Glomerular visceral epithelial cell (primary cell): ENCODE measurements at regions not wholly inside any gene's neighbourhood (a gene's known extent, or its start where the extent isn't known, plus 50 kb on each side); places are given as distances from the start of the nearest gene placed in this dataset.

ENCODE experiments used
- DNase-seq: peaks from one replicate; pipeline ENCODE4 v3.0.0-alpha.2; 2016; ENCODE audit errors: extremely low spot score

DNA sequence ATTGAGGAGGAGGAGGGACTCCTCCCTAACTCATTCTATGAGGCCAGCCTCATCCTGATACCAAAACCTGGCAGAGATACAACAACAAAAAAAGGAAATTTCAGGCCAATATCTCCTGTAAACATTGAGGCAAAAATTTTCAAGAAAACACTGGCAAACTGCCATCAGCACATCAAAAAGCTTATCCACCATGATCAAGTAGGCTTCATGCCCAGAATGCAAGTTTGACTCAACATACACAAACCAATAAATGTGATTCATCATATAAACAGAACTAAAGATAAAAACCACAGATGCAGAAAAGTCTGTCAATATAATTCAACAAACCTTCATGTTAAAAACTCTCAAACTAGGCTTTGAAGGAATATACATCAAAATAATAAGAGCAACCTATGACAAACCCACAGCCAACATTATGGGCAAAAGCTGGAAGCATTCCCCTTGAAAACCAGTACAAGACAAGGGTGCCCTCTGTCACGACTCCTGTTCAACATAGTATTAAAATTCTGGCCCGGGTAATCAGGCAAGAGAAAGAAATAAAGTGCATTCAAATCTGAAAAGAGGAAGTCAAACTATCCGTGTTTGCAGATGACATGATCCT is 1014.3 kb downstream of the CBLN2 start:
- DNase-seq = no peak

DNA sequence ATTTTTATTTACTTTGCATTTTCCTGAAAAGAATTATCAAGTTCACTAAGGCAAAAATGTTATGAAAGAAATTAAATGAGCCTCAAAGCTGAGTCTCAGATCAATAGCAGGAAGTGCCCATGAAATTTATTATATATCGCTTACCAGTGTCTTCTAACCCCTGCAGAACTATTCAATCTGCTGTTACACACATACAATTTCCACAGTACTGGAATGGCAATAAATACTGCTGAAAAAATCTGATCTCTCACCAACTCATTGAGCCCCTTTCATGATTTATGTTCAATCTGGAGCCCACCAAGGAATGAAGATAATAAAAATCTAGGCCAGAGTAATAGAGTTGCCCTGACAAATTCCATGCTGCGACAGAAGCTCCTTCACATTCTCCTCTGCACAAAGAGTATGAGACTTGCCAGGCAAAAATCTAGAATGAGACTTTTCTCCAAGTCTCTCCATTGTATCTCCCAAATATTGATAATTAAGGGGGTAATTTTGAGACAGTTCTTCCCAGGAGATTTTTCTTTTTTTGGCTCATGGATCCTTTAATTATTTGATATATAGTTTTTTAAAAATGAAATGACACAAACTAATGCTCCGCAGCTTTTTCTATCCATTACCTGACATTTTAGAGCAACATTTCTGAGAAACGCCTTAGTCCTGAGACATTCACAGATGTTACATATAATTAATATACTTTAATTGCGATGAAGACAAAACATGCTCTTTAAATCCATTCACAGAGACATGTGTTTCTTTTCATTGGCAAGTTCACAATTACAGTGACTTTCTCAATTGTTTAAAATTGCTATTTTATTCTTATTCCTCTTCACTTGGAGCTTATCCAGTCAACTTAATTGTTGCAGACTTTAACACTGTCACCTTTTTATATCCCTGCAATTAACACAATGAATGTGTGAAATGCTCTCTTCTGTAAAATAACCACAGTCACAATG is 1020.4 kb downstream of the CBLN2 start:
- no peak for DNase-seq

DNA sequence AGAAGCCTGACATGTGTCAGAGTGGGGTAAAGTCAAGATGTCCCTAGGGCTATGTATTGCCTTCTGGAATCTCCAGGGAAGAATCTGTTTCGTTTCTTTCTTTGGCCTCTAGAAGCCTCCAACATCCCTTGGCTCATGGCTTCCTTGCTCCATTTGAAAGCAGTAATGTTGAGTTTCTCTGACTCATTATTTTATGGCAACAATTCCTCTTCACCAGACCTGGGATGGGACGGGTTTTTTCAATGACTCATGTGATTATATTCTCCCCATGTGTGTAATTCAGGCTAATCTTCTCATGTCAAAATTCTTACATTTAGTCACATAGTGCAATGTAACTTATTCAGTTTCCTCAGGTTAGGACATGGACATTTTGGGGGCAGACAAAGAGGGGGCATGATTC is 1038.6 kb downstream of the CBLN2 start:
- no peak for DNase-seq

DNA sequence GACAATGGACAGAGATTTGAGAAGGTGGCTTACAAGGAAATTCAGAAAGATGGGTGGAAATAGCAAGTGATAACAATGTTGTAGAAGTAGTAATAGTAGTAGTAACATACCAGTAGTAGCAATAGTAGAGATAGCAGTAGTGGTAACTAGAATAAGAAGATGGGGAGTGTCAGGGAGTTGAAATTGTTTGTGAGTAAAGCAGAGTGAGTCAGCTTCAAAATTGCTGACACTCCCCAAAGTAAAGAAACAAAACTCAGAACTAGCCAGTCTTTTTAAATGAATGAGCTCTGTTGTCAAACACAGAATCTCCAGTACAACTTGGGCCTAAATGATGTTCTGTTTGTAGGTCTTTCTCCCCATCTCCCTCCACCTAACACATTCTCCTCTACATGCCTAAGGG is 1040.9 kb downstream of the CBLN2 start:
- DNase-seq = no peak

DNA sequence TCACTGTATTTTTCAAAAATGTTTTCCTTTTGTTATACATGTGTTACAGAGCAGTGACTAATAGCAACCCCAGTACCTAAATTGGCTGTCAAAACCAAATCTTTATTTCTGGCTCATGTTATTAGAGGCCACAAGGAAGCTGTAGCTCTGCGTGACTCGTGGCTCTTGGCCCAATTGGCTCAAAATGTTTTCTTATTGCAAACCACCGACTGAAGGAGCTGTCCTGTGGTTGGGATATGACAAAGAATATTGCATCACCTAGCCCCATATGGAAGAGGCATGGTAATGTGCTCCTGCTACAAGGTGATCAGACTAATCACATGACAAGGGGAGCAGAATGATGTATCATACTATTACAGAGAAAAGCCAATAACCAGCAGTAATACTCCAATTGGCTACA is 1058.5 kb downstream of the CBLN2 start:
- DNase-seq = peak; percentile 53

DNA sequence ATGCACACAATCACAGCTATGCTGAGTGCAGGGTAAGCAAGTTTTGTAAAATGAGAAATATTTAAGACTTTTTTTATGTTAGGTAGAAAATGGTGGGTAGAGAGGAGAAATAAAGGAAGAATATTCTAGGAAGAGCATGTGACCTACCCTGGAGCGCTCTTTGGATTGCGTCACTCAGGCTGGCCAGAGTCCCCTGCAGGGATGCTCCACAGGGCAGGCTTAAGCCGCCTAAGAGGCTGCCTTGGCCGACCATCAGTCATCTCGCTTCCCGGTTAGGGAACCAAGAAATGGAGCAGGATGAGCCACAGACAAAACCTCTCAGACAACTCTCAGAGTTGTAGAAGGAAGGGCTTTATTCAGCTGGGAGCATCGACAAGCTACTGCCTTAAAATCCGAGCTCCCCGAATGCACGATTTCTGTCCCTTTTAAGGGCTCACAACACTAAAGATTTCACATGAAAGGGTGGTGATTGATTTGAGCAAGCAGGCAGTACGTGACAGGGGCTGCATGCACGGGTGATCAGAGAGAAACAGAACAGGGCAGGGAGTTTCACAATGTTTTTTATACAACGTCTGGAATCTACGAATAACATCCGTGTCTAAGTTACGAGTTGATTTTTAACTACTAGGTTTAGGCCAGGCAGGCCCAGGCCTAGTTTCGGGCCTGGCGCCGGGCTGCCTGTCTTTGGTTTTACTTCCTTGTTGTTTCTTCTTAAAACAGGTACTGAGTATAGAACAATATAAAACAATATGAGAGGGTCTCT is 1072.0 kb downstream of the CBLN2 start:
- DNase-seq = peak; percentile 60

DNA sequence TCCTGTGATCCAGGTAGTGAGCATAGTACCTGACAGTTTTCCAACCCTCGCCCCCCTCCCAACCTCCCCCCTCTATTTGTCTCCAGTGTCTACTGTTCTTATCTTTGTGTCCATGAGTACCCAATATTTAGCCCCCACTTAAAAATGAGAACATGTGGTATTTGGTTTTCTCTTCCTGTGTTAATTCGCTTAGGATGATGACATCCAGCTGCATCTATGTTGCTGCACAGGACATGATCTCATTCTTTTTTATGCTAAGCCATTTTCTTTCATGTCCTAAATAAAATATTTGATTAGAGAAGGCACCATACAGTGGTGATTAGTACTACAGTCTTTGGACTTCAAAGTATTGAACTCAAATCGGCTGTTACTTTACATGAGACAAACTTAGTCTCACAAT is 1087.9 kb downstream of the CBLN2 start:
- no peak for DNase-seq

DNA sequence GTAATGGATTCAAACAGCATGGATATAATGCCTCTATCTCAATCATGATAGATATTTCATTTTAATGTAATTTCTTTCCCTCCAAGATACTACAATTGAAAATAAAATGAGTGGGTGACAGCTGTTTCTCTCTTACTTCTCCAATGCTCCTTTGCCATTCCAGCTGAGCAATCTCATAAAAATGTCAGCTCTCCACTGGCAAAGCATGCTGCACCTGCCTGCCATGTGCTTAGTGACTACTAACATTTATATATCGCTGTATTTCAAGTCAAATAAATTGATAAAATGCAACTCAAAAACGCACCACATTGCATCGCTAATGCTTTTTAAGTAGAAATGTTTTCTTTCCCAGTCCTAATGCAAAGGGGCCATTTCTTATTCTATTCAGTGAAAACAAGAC is 1093.9 kb downstream of the CBLN2 start:
- DNase-seq = no peak

DNA sequence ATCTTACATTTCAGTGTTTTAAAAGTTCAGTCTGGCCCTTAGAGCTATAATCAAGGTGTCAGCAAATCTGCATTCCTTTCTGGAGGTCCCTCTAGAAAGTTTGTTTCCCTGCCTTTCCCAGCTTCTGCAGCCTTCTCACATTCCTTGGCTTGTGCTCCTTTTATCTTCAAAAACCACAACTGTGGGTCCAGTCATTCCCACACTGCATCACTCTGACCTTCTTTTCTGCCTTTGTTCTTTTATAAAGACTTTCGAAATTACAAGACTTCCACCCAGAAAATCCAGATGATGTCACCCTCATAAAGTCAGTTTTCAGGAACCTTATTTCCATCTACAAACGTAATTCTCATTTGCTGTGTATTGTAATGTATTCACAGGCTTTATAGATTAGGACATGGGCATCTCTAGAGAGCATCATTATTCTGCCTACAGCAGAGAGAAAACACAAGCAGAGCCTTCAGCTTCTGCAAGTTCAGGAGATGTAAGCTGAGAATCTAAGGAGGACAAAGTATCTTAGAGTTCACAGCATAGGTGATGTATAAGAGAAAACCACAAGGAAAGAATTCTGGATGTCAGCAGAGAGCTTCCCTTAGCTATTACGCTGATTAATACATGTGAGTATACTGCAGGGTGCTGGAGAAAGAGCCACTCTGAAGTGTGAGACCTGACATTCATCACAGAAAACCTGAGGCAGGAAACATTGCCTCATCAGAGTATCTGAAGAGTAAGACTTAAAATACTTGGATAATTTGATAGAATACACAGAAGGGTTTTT is 1100.2 kb downstream of the CBLN2 start:
- peak; percentile 2 for DNase-seq

DNA sequence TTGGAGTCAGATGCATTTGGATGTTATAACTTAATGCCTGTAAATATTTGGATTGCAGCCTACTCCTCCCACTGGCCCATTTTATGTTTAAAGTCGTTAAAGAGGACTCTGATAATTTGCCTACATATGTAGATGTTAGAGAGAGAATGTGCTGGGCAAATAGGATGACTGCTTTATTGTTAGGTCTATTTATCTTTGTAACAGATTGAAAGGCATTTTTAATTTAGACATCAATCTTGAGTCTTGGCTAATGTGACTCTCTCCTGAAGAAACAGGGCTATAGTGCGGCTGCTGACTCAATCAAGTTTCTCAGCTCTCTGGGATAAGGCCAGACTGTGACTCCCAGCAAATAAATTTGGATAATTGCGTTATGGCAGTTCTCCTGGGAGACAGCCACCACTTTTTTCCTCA is 1101.4 kb downstream of the CBLN2 start:
- DNase-seq = no peak

DNA sequence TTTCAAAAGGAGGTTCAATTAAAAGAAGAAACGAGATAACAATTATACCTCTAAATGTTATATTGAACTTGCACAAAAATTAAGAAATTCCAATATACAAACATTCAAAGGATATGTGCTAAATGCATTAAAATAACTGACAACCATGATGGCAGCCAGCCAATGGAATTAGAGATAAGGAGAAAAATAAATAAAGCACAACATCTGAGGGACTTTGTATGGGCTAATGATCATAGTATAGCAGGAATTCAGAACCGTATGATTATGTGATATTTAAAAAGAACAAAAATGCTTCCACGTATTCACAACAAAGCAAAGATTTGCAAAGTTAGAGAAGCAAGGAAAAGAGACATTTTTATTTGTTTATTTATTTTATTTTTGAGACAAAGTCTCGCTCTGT is 1103.0 kb downstream of the CBLN2 start:
- no peak for DNase-seq

DNA sequence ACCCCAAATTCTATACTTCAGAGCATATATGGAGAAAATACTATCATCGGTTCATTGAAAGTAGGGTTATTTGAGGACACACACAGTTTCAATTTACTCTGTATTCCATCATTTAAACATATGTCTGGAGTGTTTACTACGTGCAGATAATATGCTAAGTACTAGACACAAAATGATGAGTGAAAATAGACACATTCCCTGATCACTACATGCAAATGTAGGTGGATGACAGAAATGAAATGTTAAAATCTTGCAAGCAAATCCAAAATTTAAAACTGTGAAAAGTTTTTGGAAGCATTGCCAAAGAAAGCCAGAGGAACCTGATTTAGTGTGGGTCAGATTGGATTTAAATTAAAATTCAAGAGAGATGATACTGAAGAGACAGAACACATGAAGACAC is 1106.6 kb downstream of the CBLN2 start:
- no peak for DNase-seq

DNA sequence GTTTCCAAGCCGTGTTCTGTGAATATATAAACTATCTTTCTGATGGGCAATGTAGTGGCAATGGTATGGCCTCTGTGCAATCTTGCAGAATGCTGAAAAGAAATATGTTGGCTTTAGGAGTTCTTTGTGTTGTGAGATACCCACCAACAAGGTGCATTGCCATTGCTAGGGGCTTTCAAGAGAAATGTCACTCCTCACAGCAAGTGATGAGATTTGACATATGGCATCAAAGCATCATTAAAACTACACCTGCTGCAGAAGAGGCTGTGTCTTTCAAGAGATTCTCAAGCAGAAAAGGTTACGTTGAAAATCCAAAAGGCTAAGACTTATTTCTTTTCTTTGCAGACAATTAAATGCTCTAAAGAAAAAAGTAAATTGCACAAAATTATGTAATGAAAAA is 1110.8 kb downstream of the CBLN2 start:
- DNase-seq = no peak

DNA sequence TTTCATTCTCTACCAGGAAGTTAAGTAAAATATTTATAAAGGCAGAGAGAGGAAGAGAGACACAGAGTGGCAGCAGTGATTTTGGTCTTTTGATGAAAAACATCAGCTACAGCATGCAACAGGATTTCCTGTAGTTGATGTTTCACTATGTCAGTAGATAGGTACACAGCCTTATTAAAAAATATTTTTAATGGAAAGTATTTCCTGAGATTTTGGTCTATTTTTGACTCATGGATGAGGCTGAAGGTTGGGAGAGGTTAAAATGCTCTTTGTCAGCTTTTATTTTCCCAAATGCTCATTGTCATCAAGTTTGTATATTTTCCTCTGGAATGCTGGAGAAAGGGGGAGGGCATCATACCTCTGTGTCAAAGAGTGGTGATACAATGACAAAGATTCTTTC is 1112.5 kb downstream of the CBLN2 start:
- no peak for DNase-seq

DNA sequence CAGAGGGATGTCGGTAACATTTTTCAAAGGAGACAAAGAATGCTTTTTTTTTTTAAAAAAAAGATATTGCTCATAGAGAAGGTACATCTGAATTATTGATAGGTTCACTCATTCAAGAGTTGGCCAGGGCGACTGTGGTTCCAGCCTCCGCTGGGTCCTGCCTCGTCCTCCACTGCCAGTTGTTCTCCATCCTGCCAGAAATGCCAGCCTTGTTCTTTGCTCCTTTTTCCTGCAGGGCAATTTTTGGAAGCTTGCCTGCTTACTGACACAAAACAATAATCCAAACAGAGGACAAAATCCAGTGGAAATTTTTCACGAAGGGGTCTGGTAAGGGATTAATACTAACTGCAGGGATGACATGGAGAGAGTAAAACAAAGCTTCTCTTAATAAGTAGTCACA is 1113.0 kb downstream of the CBLN2 start:
- DNase-seq = no peak

DNA sequence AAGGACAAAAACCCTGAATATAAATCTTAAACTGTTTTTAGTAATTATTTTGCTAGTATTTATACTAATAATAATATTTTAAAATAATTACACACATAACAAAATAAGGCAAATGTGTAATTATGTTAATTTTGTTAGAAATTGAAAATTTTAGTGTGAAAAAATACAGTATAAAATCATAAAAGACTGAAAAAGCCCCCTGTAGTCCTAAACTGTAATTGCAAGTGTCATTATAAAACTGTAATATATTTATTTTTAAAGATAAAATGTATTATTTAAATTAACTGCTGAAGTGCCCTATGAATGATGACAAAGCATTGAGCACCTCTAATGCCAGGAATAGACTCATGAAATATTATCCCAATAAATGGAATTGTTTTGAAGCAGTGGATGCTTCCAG is 1117.7 kb downstream of the CBLN2 start:
- no peak for DNase-seq

DNA sequence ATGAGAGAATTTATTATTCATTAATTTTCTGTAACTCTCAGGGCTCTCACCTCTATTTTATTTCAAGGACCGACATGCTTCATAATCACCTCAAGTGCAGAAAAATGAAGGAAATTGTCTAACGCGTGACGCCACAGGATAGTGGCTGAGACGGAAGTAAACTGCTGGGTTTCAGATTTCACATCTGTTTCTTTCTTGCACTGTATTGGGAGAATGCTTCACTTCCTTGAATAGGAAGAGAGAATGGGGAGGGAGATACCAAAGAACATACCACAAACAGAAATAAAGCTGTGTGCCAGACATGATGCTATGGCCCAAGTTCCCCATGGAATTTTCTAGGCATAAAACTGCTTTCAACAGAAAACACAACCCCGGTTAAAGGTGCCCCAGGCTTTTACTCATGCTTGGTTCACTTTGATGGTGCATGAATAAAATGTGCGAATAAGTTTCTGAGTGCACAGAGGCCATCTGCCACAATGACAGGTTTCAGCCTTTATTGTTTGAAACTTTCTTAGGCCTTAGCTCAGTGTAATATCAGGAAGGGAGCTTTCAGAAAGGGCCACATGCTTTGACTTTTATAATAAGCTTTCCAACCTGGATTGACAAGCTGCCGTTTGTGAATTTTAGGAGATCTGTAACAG is 1116.4 kb downstream of the SOCS6 start:
- no peak for DNase-seq

DNA sequence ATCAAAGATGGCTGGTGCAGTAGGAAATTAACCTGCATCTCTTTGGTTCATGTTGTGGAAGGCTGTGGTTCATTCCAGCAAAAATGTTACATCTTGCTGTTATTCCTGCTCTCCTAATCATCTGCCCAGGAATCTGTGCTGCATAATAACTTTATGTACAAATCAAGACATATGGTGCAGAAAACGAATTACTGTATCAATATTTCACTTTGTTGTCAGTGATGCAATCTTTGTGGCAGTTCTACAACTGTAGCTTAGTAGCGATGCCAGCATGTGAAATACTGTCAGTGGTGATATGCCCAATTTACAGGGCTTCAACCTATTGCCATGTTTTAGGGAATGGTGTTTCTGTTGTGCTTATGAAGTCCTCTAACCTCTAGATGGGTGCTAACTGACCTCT is 1114.7 kb downstream of the SOCS6 start:
- no peak for DNase-seq

DNA sequence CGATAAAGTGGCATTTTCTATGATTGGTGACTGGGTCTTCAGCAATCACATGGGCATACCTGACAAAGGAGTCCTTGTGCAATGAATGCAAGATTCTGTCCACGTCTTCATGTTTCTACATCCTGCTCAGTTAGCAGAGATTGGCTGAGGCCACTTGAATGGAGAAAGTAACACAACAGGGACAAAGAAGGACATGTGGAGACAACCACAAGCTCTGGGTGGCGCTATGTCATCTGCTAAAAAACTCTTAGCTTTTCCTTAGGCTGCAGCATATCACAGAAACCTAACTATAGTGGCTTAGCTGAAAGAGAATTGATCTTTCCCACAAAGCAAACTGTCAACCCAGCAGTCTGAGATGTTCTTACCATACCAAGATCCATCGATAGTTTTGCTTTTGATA is 1109.7 kb downstream of the SOCS6 start:
- peak; percentile 32 for DNase-seq

DNA sequence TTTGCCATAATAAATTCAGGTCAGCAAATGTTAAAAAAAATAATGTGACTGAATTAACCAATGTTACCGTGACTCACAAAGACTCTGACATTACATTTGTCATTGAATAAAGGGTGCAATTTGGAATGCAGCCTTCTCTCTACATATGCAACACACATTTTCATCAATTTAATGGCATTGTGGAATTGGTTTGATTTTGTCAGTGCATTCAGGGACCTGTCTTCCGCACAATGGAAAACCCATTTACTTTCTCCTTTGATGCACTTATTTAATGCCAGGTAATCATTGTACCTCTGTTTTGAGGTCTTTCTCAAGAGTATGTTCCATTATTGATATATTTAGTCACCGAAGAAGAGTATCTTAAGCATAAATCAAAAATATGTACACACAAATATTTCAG is 1099.3 kb downstream of the SOCS6 start:
- DNase-seq = no peak

DNA sequence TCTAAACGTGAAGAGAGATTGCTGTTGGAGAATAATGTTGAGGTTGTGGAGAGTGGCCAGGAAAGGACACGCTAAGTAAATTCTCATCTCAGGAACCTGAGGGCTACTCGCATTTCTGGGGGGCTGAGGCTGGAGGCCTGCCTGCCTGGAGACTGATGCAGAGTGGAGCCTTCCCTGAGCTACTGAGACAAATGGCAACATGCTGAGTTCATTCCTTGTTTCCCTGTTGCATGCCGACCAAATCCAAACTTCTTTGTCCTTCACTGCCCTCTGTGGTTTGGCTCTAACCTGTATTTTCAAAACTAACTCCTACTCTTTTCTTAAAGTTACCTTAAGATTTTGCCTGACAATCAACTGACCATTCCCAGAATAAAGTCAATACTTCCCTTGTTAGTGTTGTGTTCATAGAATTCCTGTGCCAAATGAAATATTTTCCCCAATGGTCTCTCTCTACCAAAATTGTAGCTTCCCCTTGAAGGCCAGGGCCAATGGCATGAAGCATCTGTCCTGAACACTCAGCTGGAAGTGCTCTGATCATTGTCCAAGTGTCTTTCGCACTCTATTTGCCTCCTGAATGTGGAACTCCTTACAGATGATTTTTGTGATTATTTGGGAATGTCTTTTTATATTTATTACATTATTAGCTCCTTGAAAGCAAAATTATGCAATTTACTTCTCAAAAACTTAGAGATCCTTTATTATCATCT is 1085.6 kb downstream of the SOCS6 start:
- DNase-seq = no peak
